NCI-H2029 treated with DMSO at 0.1 percent for 48 hours (cell line): ENCODE measurements at regions not wholly inside any gene's neighbourhood (a gene's known extent, or its start where the extent isn't known, plus 50 kb on each side); places are given as distances from the start of the nearest gene placed in this dataset.
"Not testable (repeated sequence)": the region's sequence is repeated elsewhere in the genome, so short reads cannot be mapped to it uniquely, and the experiment has no call there.

ENCODE experiments used
- DNase-seq: peaks from one replicate; lab custom pipeline; 2025; lab: John Stamatoyannopoulos, UW

DNA sequence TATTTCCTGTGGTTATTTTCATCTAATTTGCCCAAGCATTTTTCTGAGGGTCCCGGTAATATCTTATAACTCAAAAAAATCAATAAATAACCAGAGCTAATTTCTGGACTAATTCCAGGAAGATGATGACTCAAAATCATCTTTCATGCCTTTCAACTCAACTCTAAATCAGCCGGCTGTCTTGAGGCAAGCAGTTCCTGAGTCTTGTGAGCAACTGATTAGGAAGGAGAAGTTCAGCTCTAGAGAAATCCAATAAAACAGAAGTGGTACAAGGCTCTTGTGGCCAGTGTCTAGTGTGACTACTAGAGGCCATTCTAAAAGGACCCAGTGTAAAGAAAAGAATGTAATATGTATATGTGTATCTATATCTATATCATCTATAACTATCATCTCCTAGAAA is 890.4 kb downstream of the TRIB2 start:
- no peak for DNase-seq

DNA sequence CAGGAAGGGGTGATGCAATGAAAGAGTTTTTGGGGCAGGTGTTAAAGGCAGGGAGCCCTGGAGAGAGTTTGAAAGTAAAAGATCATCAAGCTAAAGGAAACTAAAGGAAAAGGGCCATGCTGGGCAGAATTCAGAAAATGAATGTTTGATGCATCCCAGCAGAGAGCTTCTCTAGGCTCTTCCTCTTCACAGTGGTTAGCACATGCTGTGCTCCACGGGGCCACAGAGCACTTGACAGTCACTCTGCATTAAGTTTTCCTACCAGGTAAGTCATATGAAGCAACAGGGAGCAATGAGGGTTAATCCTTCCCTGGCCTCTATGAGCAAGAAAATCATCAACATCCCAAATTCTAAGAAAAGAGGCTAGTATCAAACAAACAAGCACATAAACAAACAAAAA is 895.2 kb downstream of the TRIB2 start:
- no peak for DNase-seq

DNA sequence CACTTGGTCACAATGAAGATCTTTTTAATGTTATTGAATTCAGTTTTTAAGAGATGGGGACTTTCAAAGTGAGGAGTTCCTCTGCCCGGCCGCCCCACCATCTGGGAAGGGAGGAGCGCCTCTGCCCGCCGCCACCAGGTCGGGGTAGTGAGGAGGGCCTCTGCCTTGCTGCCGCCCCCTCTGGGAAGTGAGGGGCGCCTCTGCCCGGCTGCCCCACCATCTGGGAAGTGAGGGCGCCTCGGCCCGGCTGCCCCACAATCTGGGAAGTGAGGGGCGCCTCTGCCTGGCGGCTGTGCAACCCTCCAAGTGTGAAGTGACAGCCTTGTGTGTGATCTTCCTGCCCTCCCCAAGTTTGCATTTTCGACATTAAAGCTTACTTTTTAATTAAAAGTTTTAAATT is 899.3 kb downstream of the TRIB2 start:
- DNase-seq, result no peak

DNA sequence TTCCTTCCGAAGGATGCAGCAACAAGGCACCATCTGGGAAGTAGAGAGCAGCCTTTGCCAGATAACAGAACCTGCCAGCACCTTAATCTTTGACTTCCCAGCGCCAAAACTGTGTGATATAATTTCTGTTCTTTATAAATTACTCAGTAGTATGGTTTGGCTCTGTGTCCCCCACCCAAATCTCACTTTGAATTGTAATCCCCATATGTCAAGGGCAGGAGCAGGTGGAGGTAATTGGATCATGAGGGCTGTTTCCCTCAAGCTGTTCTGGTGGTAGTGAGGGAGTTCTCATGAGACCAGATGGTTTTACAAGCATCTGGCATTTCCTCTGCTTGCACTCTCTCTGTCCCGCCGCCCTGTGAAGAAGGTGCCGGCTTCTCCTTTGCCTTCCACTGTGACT is 899.9 kb downstream of the TRIB2 start:
- no peak for DNase-seq

DNA sequence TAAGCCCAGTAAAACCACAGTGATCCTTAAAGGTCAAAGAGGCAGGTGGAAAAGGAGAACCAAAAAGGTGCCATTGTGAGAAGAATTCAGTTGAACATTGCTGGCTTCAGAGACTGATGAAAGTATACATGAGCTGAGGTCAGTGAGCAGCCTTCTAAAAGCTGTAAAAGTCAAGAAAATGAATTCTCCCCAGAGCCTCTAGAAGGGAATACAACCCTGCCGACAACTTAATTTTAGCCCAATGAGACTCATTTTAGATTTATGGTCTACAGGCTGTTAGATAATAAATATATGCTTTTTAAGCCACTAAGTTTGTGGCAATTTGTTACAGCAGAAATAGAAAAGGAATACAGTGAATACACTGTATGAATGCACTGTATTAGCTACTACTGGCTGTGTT is 911.4 kb downstream of the TRIB2 start:
- no peak for DNase-seq

DNA sequence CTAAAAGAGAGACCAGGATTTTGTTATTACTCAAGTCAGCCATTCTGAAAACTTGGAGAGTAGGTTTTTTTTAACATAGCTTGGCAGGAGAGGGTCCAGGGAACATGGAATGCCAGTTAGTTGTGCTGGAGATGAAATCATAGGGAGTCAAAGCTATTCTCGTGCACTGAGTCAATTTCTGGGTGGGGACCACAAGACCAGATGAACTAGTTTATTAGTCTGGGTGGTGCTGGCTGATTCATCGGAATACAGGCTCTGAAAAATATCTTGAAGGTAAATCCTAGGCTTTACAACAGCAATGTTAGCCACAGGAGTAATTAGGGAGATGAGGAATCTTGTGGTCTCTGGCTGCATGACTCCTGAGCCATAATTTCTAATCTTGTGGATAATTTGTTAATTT is 921.4 kb downstream of the TRIB2 start:
- no peak for DNase-seq

DNA sequence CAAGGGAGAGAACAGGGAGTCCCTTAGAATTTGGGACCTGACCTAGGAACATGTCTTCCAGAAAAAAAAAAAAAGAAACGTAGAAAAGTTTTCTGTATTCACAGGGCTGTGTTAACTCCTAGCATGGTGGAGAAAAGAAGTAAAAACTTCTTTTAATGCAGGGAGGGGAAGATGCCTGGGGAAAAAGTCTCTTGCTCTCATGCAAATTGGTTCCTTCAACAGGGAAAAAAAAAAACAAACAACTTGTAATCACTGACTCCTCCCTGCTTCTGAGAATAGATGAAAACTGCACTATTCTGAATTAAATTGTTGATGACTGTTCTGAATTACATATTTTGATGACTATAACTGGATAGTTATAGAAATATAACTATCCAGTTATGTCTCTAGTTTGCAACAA is 933.2 kb downstream of the TRIB2 start:
- DNase-seq, result no peak

DNA sequence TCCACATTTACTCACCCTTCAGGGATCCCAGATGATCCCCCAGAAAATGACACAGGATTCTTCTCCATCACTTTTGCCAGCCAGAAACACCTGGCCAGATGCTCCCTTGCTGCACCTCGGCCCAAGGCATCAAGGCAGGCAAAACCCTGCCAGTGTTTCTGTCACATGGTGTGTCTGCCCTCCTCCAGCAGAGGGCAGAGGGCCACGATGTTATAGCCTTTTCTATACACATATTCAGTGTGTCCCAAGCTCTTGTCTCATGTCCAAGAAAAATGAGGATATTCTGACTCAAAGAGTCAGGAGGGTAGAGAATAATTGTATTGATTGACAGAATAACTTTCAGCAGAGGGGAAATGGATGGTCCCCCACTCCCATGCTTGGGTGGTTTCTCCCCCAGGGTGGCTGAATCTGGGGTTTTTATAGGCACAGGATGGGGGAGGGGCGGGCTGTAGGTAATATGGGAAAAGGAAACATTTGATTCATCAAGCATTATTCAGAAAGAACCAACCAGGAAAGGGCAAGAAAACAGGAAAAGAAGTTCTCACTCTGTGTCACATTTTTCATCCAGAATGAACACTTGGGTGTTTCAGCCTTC is 933.9 kb downstream of the TRIB2 start:
- no peak for DNase-seq

DNA sequence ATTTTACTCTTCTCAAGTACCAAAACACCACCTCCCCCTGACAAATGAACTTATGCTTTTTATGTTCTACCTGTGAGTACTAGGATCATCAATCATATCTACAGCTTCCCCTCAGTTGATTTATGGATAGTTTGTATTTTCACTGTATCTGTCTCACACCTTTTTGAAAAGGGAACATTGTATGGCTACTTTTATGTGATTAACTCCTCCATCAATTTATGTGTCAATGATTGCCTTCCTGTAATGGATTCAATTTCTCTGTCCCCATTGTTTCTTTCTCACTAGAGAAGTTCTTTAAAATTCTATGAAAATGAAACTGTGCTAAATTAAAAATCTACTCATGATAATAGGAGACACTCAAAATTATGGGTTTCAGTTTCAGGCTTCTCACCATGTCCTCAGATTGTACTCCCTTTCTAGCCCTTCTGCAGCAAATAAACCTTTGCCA is 935.0 kb downstream of the TRIB2 start:
- no peak for DNase-seq

DNA sequence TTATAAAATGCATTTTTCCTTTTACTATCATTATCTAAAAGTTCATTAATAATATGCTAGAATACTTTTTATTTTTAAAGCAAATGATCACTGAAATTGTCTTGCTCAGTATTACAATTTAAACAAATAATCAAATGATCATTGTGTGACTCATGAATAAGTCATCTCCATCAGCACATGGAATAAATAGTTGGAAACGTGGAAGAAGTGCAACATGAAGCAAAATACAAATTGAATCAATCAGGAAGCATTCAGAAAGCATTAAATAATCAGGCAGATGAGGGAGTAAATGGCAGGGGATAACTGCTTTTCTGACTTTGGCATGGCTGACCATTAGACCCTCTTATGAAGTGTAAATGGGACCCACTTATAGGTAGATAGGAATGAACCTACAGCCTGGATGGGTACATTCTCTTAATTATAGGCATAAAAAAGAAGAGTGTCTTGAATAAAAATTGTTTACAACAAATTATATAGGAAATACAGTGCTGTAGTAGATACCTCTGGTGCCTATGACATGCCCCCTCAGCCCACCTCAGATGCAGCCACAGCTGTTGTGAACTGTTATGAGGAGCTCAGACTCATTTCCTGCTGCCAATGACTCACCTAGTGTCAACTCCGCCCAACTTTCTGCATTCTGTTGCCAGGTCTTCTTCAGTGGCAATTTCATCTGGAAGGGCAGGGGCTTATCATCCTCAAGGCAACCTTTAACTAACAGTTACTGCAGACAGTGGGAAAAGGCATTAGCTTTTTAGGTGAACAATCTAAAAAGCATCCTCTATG is 936.0 kb downstream of the TRIB2 start:
- no peak for DNase-seq

DNA sequence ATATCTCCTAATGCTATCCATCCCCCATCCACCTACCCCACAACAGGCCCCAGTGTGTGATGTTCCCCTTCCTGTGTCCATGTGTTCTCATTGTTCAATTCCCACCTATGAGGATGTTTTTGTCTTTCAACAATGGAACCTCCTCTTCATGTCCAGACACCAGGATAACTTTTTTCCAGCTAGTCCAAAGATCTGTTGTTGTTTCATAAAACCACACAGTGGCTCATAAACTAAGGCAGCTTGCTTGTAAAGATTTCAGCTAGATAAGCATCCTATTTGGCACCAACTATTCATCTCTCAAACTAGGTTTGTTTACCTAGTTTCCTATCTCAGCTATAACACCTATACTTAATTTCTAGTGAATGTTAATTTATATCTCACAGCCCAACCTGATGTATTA is 937.7 kb downstream of the TRIB2 start:
- no peak for DNase-seq

DNA sequence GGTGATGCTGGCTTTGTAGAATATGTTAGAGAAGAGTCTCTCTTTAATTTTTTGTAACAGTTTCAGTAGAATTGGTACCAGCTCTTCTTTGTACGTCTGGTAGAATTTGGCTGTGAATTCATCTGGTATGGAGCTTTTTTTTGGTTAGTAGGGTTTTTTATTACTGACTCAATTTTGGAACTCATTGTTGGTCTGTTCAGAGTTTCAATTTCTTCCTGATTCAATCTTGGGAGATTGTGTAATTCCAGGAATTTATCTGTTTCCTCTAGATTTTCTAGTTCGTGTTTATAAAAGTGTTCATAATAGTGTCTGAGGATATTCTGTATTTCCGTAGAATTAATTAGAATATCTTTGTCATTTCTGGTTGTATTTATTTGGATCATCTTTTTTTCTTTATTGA is 943.5 kb downstream of the TRIB2 start:
- DNase-seq, result no peak

DNA sequence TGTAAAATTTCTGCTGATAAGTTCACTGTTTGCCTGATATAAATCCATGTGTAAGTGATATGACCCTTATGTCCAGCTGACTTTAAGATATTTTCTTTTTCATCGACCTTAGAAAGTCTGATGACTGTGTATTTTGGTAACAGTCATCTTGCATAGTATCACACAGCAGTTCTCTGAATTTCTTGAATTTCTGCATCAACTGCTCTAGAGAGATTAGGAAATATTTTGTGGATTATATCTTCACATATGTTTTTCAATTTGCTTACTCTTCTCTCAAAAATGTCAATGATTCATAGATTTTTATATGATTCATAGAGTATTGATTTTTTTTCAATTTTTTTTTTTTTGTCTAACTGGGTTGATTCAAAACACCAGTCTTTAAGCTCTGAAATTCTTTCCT is 945.3 kb downstream of the TRIB2 start:
- DNase-seq, result no peak

DNA sequence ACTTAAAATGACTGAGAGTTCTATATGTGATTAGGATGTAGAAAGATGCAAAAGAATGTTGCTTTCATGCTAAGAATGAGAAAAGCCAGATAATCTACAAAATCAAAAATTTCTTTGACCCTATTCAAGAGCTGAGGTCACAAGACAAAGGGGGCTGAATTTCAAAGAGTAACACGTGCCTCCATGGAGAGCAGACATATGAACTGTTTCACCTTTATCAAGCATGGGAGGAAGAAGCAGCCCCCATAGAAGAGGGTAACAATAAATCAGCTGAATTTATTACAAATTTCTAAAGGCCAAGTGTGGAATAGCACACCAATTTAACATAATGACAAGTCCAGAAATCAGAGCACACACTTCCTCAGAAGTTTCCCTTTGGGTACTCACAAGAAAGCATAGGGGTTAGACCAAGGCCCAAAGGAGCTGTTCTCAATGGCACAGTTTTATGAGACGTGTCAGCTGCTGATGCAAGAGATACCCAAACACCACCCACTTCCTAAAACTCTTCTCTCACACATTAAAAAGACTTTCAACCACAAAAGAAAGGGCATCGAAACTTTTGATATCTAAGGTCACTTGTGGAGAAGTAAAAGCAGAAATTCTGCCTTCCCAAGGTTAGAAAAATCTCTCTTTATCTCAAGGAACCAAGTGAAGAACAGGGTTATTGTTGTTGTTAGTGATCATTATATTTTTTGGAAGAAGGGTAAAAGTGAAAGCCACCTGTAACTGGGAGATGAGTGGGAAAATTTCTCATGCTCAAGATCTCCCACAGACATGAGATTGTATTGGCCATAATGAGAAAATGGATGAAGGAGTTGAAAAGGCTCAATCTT is 950.1 kb downstream of the TRIB2 start:
- DNase-seq, result no peak

DNA sequence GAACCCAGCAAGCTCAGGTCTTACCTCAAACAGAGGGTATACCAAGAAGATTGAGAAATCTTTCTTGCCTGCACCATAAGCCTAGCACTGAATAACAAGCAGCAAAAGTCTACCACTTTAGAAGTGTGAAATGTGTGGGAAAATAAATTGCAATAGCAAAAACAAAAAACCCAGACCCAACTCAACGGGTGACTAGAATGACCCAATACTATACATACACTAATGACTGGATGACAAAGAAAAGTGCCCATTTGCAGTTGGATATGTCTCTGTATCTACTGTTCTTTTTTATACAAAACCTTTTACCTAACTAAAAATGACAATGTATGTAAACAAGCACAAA is 950.6 kb downstream of the TRIB2 start:
- DNase-seq, result no peak

DNA sequence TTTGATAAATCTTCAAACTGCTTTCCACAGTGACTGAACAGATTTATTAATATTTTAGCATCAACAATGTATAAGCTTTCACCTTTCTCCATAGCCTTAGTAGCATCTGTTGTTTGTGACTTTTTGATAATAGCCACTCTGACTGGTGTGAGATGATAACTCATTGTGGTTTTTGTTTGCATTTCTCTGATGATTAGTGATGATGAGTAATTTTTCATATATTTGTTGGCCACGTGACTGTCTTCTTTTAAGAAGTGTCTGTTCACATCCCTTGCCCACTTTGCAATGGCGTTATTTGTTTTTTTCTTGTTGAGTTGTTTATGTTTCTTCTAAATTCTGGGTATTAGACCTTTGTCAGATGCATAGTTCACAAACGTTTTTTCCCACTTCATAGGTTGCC is 952.9 kb downstream of the TRIB2 start:
- no peak for DNase-seq

DNA sequence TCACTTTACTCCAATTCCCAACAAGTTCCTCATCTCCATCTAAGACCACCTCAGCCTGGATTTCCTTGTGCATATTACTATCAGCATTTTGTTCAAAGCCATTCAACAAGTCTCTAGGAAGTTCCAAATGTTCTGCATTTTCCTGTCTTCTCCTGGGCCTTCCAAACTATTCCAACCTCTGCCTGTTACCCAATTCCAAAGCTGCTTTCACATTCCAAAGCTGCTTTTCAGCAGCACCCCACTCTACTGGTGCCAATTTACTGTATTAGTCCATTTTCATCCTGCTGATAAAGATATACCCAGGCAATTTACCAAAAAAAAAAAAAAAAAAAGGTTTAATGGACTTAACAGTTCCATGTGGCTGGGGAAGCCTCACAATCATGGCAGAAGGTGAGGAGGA is 957.1 kb downstream of the TRIB2 start:
- DNase-seq, result not testable (repeated sequence)

DNA sequence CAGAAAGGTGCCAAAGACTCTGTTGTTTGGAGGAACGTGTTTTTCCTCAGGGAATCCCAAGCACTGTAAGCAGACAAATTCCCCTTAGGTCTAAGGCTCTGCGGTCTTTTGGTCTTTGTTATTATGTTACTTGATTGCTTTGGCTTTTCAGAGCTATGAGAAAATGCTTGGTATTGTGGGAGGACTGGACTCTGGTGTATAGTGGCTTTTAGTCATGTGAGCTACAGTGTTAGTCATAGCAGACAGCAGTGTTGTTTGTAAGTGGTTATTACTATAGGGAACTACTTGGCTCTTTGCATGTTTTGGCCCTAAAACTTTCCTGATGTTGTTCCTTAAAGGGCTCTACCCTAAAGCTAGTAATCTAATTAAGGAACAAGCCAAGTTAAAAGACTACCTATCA is 956.2 kb upstream of the LRATD1 start:
- DNase-seq, result no peak

DNA sequence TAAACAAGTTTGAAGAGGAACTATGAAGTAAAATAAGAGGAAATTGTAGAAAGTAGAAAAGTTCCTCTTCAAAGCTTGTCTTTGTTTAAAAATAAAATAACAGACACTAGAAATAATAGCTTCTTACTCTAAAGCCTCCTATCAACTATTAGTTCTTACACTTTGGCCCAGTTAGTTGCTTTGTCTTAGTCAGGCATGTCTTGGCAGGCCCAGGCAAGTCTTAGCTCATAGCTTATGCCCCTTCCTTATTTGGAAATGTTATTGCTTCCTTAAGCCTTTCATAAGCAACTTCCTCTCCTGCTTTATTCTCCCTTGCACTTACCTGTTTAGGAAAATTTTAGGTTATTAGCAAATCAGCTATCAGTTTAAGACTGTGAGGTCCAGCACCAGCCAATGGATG is 950.6 kb upstream of the LRATD1 start:
- no peak for DNase-seq

DNA sequence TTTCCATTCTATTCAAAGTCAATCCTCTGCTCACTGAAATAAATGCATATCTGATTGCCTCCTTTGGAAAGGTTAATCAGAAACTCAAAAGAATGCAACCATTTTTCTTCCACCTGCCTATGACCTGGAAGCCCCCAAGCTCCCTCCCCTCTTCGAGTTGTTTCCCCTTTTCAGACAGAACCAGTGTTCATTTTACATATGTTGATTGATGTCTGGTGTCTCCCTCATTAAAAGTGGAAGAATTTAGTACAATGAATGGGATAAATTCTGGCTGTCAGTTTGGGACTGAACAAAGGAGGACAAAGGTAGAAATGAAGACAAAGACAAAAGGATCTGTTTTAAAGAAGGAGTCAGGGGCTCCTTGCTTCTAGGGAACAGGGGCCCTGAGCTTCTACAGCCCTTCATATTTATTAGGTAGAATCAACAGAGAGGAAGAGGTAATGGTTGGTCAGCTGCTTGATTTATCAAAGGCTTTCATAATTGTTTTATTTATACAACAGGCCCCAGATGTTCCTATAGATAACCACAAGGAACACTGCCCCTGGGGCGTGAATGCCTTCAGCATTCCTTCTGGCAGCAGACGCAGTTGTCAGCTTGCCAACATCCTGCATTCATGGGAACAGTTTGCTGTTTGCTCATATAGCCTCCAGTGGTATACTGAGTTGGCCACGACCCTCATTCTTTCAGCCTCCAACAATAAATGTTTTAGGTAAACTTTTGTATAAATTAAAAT is 949.8 kb upstream of the LRATD1 start:
- no peak for DNase-seq

DNA sequence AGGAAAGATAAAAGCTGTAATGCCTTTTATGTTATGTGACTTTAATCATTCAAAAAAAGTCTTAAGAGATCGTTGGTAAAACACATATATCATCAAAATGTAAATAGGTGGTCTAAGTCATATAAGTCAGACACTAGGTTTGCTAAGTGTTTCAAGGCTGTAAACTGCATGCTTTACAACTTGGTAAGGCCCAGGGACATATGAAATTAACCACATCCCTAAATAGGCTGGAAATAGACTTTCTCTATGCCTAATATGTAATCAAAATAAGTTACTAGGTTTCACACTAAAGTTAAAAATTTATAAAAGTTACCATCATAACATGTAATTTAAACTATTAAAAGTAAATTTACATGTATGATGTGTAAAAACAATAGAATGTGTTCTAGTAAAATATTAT is 946.3 kb upstream of the LRATD1 start:
- DNase-seq, result no peak

DNA sequence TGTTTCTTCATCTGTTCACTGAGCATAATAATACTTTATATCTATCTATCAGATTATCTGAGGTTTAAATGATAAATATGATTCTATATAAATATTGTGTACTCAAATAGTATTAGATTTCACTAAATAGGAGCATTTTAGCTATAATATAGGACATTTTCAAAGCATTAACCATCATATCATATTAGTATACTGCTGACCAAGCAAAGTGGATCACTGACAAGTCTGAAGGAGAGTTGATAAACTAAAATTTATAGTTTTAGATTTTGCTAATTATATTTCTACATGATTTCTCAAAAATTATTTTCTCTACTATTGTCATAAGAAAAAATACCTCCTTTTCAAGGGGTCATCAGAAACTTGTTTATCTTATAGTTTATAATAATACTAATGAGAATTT is 937.8 kb upstream of the LRATD1 start:
- no peak for DNase-seq

DNA sequence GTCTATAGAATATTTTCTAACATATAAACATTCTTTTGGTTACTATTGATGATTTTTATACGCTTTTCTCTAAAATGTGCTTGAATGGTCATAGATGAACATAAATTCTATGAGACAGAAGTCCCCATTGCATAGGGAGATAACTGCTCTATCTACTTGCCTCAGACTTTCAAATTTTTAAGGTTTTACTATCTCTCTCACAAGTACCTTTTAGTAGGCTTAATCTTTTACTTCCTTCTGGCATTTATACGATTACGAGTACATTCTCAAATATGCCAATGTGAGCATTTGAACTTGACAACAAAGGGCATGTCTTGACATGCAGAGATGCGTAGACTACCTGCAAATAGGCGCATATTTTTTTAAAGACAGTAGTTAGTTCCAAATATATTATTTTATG is 935.9 kb upstream of the LRATD1 start:
- DNase-seq, result no peak
